HEK293 (cell line): ENCODE measurements at regions not wholly inside any gene's neighbourhood (a gene's known extent, or its start where the extent isn't known, plus 50 kb on each side); places are given as distances from the start of the nearest gene placed in this dataset.

Experiments used
- BCL11A ChIP-seq: fragments of 450-650 bp; formaldehyde crosslinking; IDR thresholded peaks from 2 replicates; pipeline ENCODE4 v1.5.1; 2016; ENCODE audit warnings: low read depth, missing biosample characterization, missing genetic modification characterization
- CTCF ChIP-seq: fragments of 450-650 bp; formaldehyde crosslinking; IDR thresholded peaks from 2 replicates; pipeline ENCODE4 v1.5.1; 2016; ENCODE audit warnings: missing biosample characterization, missing genetic modification characterization
- ELK4 ChIP-seq: IDR thresholded peaks from 2 replicates; pipeline ENCODE4 v1.6.1; 2011; ENCODE audit warnings: mild to moderate bottlenecking, low read depth, low read length, borderline replicate concordance
- MEIS1 ChIP-seq: sonication (generic); formaldehyde crosslinking; IDR thresholded peaks from 2 replicates; pipeline ENCODE4 v1.8.1; 2022; ENCODE audit warnings: missing genetic modification reagents, mild to moderate bottlenecking, borderline replicate concordance
- MYNN ChIP-seq: fragments of 450-650 bp; formaldehyde crosslinking; IDR thresholded peaks from 2 replicates; pipeline ENCODE4 v1.5.1; 2016; ENCODE audit warnings: missing biosample characterization, missing genetic modification characterization, borderline replicate concordance
- ZBTB11 ChIP-seq: fragments of 450-650 bp; formaldehyde crosslinking; conservative IDR thresholded peaks from 2 replicates; pipeline ENCODE4 v1.5.1; 2016; ENCODE audit warnings: low read depth, missing biosample characterization, missing genetic modification characterization
- ZNF274 ChIP-seq, 2 experiments: fragments of 200-500 bp in 1 of 2; fragments of 450-650 bp in 1 of 2; sonication (Bioruptor generic) in 1 of 2; formaldehyde crosslinking in 1 of 2; IDR thresholded peaks; 2 replicates each; pipeline versions ENCODE4 v1.5.1 to v1.6.1; 2014 to 2016; ENCODE audit warnings: borderline replicate concordance in 1 of 2, inconsistent platforms in 1 of 2, low read length in 1 of 2, missing biosample characterization in 1 of 2, missing genetic modification characterization in 1 of 2
- ZNF302 ChIP-seq: fragments of 450-650 bp; formaldehyde crosslinking; IDR thresholded peaks from 2 replicates; pipeline ENCODE4 v1.5.1; 2016; ENCODE audit warnings: missing biosample characterization, missing genetic modification characterization, low read depth
- ZNF449 ChIP-seq: fragments of 450-650 bp; formaldehyde crosslinking; IDR thresholded peaks from 2 replicates; pipeline ENCODE4 v1.5.1; 2017; ENCODE audit warnings: missing biosample characterization, mild to moderate bottlenecking, missing genetic modification characterization, moderate library complexity
- ZNF701 ChIP-seq: fragments of 450-650 bp; formaldehyde crosslinking; IDR thresholded peaks from 2 replicates; pipeline ENCODE4 v1.5.1; 2016; ENCODE audit warnings: missing biosample characterization, missing genetic modification characterization
- ZNF747 ChIP-seq: fragments of 450-650 bp; formaldehyde crosslinking; IDR thresholded peaks from 2 replicates; pipeline ENCODE4 v1.5.1; 2016; ENCODE audit warnings: missing biosample characterization, missing genetic modification characterization

- TF ChIP-seq CTCF (tag by site-specific recombination) (no peak), ZNF449 (tag by site-specific recombination) (no peak), ZNF701 (tag by site-specific recombination) (no peak), MYNN (tag by site-specific recombination) (no peak), ZBTB11 (tag by site-specific recombination) (no peak), BCL11A (tag by site-specific recombination) (no peak), MEIS1 (no peak), ELK4 (no peak), ZNF274 (IDR thresholded peaks at IDR 0.05; ENCODE audit: low read length) (no peak), ZNF274 (tag by site-specific recombination; IDR thresholded peaks at IDR 0.05; ENCODE audit: borderline replicate concordance) (no peak), ZNF302 (tag by site-specific recombination) (no peak), ZNF747 (no peak)
These were observed 549.8 kb downstream of the MATN1 start for GRCh38 chr1:30173560-30173959.
